Sigmoid colon (tissue), 6 donors: ENCODE measurements at regions not wholly inside any gene's neighbourhood (a gene's known extent, or its start where the extent isn't known, plus 50 kb on each side); places are given as distances from the start of the nearest gene placed in this dataset.
"Not testable (repeated sequence)": the region's sequence is repeated elsewhere in the genome, so short reads cannot be mapped to it uniquely, and the experiment has no call there.

Experiments
- DNase-seq: peaks from one replicate; pipeline ENCODE4 v3.0.0-alpha.2; 2019
- H3K27ac ChIP-seq, 4 donors: fragments of 200-600 bp; sonication (generic); one replicate each; pipeline ENCODE4 v1.5.1; 2016 to 2019; ENCODE audit warnings: mild to moderate bottlenecking in 1 of 4
- H3K27me3 ChIP-seq, 3 donors: fragments of 200-600 bp; sonication (generic); one replicate each; pipeline ENCODE4 v1.5.1; 2019; ENCODE audit warnings: mild to moderate bottlenecking in 1 of 3
- H3K36me3 ChIP-seq, 4 donors: fragments of 200-600 bp; sonication (generic); one replicate each; pipeline ENCODE4 v1.5.1; 2016 to 2019
- H3K4me1 ChIP-seq, 4 donors: fragments of 200-600 bp; sonication (generic); one replicate each; pipeline ENCODE4 v1.5.1; 2017 to 2019
- H3K4me3 ChIP-seq, 4 donors: fragments of 200-600 bp; sonication (generic); one replicate each; pipeline ENCODE4 v1.5.1; 2017 to 2019; ENCODE audit warnings: mild to moderate bottlenecking in 2 of 4, moderate library complexity in 1 of 4
- H3K9me3 ChIP-seq, 4 donors: fragments of 200-600 bp in 3 of 4; sonication (generic) in 3 of 4; one replicate each; pipeline versions ENCODE4 v1.5.1 to v1.6.1; 2013 to 2019
- CTCF ChIP-seq, 4 experiments: fragments of 450-650 bp in 3 of 4; fragments of 200-600 bp in 1 of 4; IDR thresholded peaks; one replicate each; pipeline ENCODE4 v1.5.1; 2016 to 2019; ENCODE audit warnings: antibody characterized with exemption in 4 of 4, mild to moderate bottlenecking in 3 of 4, moderate library complexity in 2 of 4
- EP300 ChIP-seq, 4 donors: sonication (generic); formaldehyde crosslinking; IDR thresholded peaks; one replicate each; pipeline ENCODE4 v1.6.1; 2017; ENCODE audit warnings: antibody characterized with exemption in 4 of 4
- POLR2A ChIP-seq, 2 donors: fragments of 450-650 bp; IDR thresholded peaks; one replicate each; pipeline ENCODE4 v1.6.1; 2016; ENCODE audit warnings: antibody characterized with exemption in 2 of 2, mild to moderate bottlenecking in 2 of 2, moderate library complexity in 2 of 2
- POLR2AphosphoS5 ChIP-seq, 4 donors: sonication (generic); formaldehyde crosslinking; IDR thresholded peaks; one replicate each; pipeline ENCODE4 v1.6.1; 2017; ENCODE audit warnings: antibody characterized with exemption in 4 of 4
- WGBS, 2 donors: extraction: QIAGEN DNeasy Blood & Tissue Kit; methylation state at CpG; one replicate each; pipeline ENCODE4 v1.1.7; 2013; 5-methylcytosine and 5-hydroxymethylcytosine counted together
- intact Hi-C: fragments of 100-400 bp; cut with DNase I; formaldehyde crosslinking; loops from one replicate; pipeline ENCODE4 v1.15.1; 2023
- donor health status: healthy with polysubstance abuse.
- donor health status: healthy.

DNA sequence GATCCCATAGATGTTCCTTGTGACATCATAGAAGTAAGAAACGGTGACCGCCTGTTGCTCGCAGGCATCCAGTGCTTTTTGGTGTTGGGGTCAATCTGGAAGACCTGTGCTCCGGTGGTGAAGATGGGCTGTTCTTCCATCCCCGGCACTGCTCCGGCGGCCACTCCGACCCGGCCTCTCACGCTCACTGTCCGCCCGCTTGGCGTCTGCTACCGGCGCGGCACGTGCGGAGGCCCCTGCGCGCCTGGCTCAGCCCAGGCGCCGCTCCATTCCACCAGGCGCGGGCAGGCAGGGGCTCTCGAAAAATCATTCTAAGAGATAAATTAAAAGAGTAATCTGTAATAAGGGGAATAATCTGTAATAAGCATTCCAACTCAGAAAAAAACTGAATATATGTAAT, 934.5 kb downstream of the TMEM121 start:
- H3K36me3 ChIP-seq = no peaks in the 10 kb centered on the region
- H3K4me3 ChIP-seq = no peak overlapping the region
- no peaks in the 10 kb centered on the region for H3K4me1 ChIP-seq
- no peak for DNase-seq
- no peaks in the 10 kb centered on the region for H3K9me3 ChIP-seq
- intact Hi-C loops = no loop called here
- 96 to 97% methylated on average over 25 of the region's 25 CpGs for WGBS, 2 donors
- no peaks in the 10 kb centered on the region for H3K27me3 ChIP-seq
- TF ChIP-seq EP300 (IDR thresholded peaks at IDR 0.05) (no peak), POLR2AphosphoS5 (IDR thresholded peaks at IDR 0.05) (no peak), POLR2A (IDR thresholded peaks at IDR 0.05) (no peak), CTCF (IDR thresholded peaks at IDR 0.05) (no peak)
- no peak overlapping the region for H3K27ac ChIP-seq

GRCh38 chr14:106466483-106466882, 940.1 kb downstream of the TMEM121 start:
- H3K27ac ChIP-seq, H3K27me3 ChIP-seq, H3K4me3 ChIP-seq, H3K4me1 ChIP-seq, H3K9me3 ChIP-seq, DNase-seq, intact Hi-C loops, H3K36me3 ChIP-seq: not testable (repeated sequence)
- WGBS, 2 donors = 50 to 72% methylated on average over 4 of the region's 4 CpGs

- WGBS, 2 donors = 61 to 62% methylated on average over 4 of the region's 4 CpGs
- H3K4me1 ChIP-seq, H3K4me3 ChIP-seq, H3K9me3 ChIP-seq, intact Hi-C loops, H3K36me3 ChIP-seq, H3K27ac ChIP-seq, DNase-seq, H3K27me3 ChIP-seq: not testable (repeated sequence)
Observed at GRCh38 chr14:106468869-106469268, 942.5 kb downstream of the TMEM121 start.

DNA sequence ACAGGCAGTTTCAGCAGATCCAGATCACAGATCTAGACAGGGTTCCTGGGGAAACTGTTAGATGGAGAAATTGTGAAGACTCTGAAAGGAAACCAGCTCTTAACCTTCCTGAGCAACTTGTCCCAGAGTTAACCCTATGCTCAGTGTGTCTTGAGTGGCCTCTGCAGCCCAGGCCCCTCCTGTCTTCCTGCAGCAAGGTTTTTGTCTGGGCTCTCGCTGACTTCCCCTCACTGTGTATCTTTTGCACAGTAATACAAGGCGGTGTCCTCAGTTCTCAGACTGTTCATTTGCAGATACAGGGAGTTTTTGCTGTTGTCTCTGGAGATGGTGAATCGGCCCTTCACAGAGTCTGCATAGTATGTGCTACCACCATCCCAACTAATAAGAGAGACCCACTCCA, 943.6 kb downstream of the TMEM121 start:
- DNase-seq, H3K36me3 ChIP-seq, H3K4me1 ChIP-seq, H3K9me3 ChIP-seq, H3K4me3 ChIP-seq, H3K27me3 ChIP-seq, H3K27ac ChIP-seq, intact Hi-C loops: not testable (repeated sequence)
- WGBS, 2 donors = 46 to 69% methylated on average over 3 of the region's 3 CpGs

GRCh38 chr14:106474261-106475028, 948.1 kb downstream of the TMEM121 start:
- DNase-seq, H3K9me3 ChIP-seq, H3K4me1 ChIP-seq, H3K27me3 ChIP-seq, intact Hi-C loops, H3K27ac ChIP-seq, H3K4me3 ChIP-seq, H3K36me3 ChIP-seq: not testable (repeated sequence)
- WGBS, 2 donors = 64 to 68% methylated on average over 6 of the region's 6 CpGs

GRCh38 chr14:106475214-106475613, 948.8 kb downstream of the TMEM121 start:
- DNase-seq, H3K9me3 ChIP-seq, H3K36me3 ChIP-seq, H3K27me3 ChIP-seq, intact Hi-C loops, H3K27ac ChIP-seq, H3K4me1 ChIP-seq, H3K4me3 ChIP-seq: not testable (repeated sequence)
- 53 to 64% methylated on average over 3 of the region's 3 CpGs for WGBS, 2 donors

DNA sequence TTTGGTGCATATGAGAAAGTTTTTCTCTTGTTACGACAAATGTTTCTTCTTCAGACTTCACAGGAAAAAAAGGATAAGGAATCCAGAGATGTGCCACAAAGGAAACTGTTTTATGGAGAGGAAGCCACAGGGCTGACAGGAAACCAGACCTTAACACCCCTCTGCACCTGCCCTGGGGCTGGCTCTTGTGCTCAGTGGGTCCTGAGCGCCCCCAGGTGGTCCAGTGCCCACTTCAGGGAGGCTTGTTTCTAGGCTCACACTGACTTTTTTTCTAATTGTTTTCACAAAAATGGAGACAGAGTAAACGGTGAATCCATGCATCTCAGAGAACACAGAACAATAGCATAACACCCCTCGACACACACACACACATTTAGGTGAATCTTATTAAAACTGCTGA, 951.2 kb downstream of the TMEM121 start:
- WGBS, 2 donors = no CpG with 5 or more reads among the region's 4 CpGs
- intact Hi-C loops, H3K9me3 ChIP-seq, H3K36me3 ChIP-seq, H3K27me3 ChIP-seq, H3K27ac ChIP-seq, DNase-seq, H3K4me1 ChIP-seq, H3K4me3 ChIP-seq: not testable (repeated sequence)

- WGBS, 2 donors = no CpG with 5 or more reads among the region's 34 CpGs
- H3K4me1 ChIP-seq, DNase-seq, H3K9me3 ChIP-seq, H3K4me3 ChIP-seq, H3K36me3 ChIP-seq, H3K27ac ChIP-seq, H3K27me3 ChIP-seq, intact Hi-C loops: not testable (repeated sequence)
Observed at GRCh38 chr14:106480287-106480686, 953.9 kb downstream of the TMEM121 start.

- DNase-seq, H3K4me3 ChIP-seq, H3K4me1 ChIP-seq, H3K27ac ChIP-seq, H3K9me3 ChIP-seq, H3K36me3 ChIP-seq, intact Hi-C loops, H3K27me3 ChIP-seq: not testable (repeated sequence)
- WGBS, 2 donors = 87% methylated on average over 31 of the region's 45 CpGs; no CpG with 5 or more reads in 1 of the 2 donors
Observed at GRCh38 chr14:106482213-106482612, 955.8 kb downstream of the TMEM121 start.
